Smooth muscle cell (in vitro differentiated cells): ENCODE measurements at regions not wholly inside any gene's neighbourhood (a gene's known extent, or its start where the extent isn't known, plus 50 kb on each side); places are given as distances from the start of the nearest gene placed in this dataset.

Source experiments
- DNase-seq: peaks from one replicate; lab custom pipeline; 2025; ENCODE audit not compliant: unreplicated experiment; lab: John Stamatoyannopoulos, UW
- H2AFZ ChIP-seq: fragments of 200-600 bp; sonication (generic); 2 replicates; pipeline ENCODE4 v1.6.0; 2016; ENCODE audit warnings: antibody characterized with exemption, low read depth, mild to moderate bottlenecking
- H3F3A ChIP-seq: fragments of 200-600 bp; sonication (generic); 2 replicates; pipeline ENCODE4 v1.6.0; 2017; ENCODE audit warnings: antibody characterized with exemption, low read depth
- H3K27ac ChIP-seq: fragments of 200-600 bp; sonication (generic); 2 replicates; pipeline ENCODE4 v1.5.1; 2016; ENCODE audit warnings: low read depth, mild to moderate bottlenecking
- H3K27me3 ChIP-seq: fragments of 200-600 bp; sonication (generic); 2 replicates; pipeline ENCODE4 v1.6.1; 2016; ENCODE audit warnings: low read depth, mild to moderate bottlenecking
- H3K36me3 ChIP-seq: fragments of 200-600 bp; sonication (generic); 2 replicates; pipeline ENCODE4 v1.5.1; 2016; ENCODE audit warnings: low read depth
- H3K4me1 ChIP-seq: fragments of 200-600 bp; sonication (generic); 2 replicates; pipeline ENCODE4 v1.5.1; 2016; ENCODE audit warnings: low read depth
- H3K4me2 ChIP-seq: fragments of 200-600 bp; sonication (generic); 2 replicates; pipeline ENCODE4 v1.6.0; 2016; ENCODE audit warnings: mild to moderate bottlenecking
- H3K4me3 ChIP-seq: fragments of 200-600 bp; sonication (generic); 2 replicates; pipeline ENCODE4 v1.5.1; 2016; ENCODE audit warnings: mild to moderate bottlenecking
- H3K79me2 ChIP-seq: fragments of 200-600 bp; sonication (generic); 2 replicates; pipeline ENCODE4 v1.6.0; 2016; ENCODE audit warnings: low read depth, mild to moderate bottlenecking
- H3K9ac ChIP-seq: fragments of 200-600 bp; sonication (generic); 2 replicates; pipeline ENCODE4 v1.6.0; 2016; ENCODE audit warnings: low read depth
- H3K9me3 ChIP-seq: fragments of 200-600 bp; sonication (generic); replicated peaks from 2 replicates; pipeline ENCODE4 v1.5.1; 2016; ENCODE audit warnings: low read depth
- H4K20me1 ChIP-seq: fragments of 200-600 bp; sonication (generic); 2 replicates; pipeline ENCODE4 v1.6.0; 2016; ENCODE audit warnings: low read depth
- CTCF ChIP-seq: fragments of 200-600 bp; sonication (generic); IDR thresholded peaks from 2 replicates; pipeline ENCODE4 v1.5.1; 2017; ENCODE audit warnings: borderline replicate concordance, mild to moderate bottlenecking, antibody characterized with exemption; ENCODE audit not compliant: insufficient read depth, poor library complexity, severe bottlenecking
- WGBS: methylation state at CpG from one replicate; pipeline ENCODE4 v1.1.7; 2016; ENCODE audit warnings: low lambda C conversion rate; 5-methylcytosine and 5-hydroxymethylcytosine counted together

GRCh38 chr1:22325531-22326371, 125.9 kb upstream of the ZBTB40 start:
- no peak for DNase-seq
- H3K36me3 ChIP-seq: no peaks in the 10 kb centered on the region
- H3K4me1 ChIP-seq: no peaks in the 10 kb centered on the region
- no peaks in the 10 kb centered on the region for H4K20me1 ChIP-seq
- no peaks in the 10 kb centered on the region for H3K79me2 ChIP-seq
- H3K9me3 ChIP-seq: no peaks in the 10 kb centered on the region
- H3K4me2 ChIP-seq: no peak overlapping the region
- H3K4me3 ChIP-seq: no peak overlapping the region
- no peak overlapping the region for H2AFZ ChIP-seq
- 91% methylated on average over 10 of the region's 10 CpGs for WGBS
- H3K9ac ChIP-seq: no peak overlapping the region
- no peak for TF ChIP-seq CTCF
- no peak overlapping the region for H3K27ac ChIP-seq
- H3K27me3 ChIP-seq: no peaks in the 10 kb centered on the region
- H3F3A ChIP-seq: no peaks in the 10 kb centered on the region

- H3K4me1 ChIP-seq: no peaks in the 10 kb centered on the region
- no peaks in the 10 kb centered on the region for H3K27me3 ChIP-seq
- H4K20me1 ChIP-seq: no peaks in the 10 kb centered on the region
- H3K79me2 ChIP-seq: no peaks in the 10 kb centered on the region
- no peak overlapping the region for H3K9ac ChIP-seq
- H3K36me3 ChIP-seq: no peaks in the 10 kb centered on the region
- H3K27ac ChIP-seq: no peak overlapping the region
- WGBS: 49% methylated on average over 8 of the region's 8 CpGs
- no peaks in the 10 kb centered on the region for H3K9me3 ChIP-seq
- no peak overlapping the region for H3K4me3 ChIP-seq
- H2AFZ ChIP-seq: no peak overlapping the region
- no peak for DNase-seq
- no peak overlapping the region for H3K4me2 ChIP-seq
- H3F3A ChIP-seq: no peaks in the 10 kb centered on the region
- no peak for TF ChIP-seq CTCF
Measured at GRCh38 chr1:22326372-22326915, 125.2 kb upstream of the ZBTB40 start.

- no peak for TF ChIP-seq CTCF
- H3K9me3 ChIP-seq: no peaks in the 10 kb centered on the region
- no peak overlapping the region for H3K4me3 ChIP-seq
- DNase-seq: no peak
- no peak overlapping the region for H3K4me2 ChIP-seq
- H2AFZ ChIP-seq: no peak overlapping the region
- H3K36me3 ChIP-seq: no peaks in the 10 kb centered on the region
- no peaks in the 10 kb centered on the region for H3K79me2 ChIP-seq
- H3K27me3 ChIP-seq: no peaks in the 10 kb centered on the region
- no peak overlapping the region for H3K9ac ChIP-seq
- no peaks in the 10 kb centered on the region for H3K4me1 ChIP-seq
- H4K20me1 ChIP-seq: no peaks in the 10 kb centered on the region
- no peak overlapping the region for H3K27ac ChIP-seq
- H3F3A ChIP-seq: no peaks in the 10 kb centered on the region
- 96% methylated on average over 6 of the region's 6 CpGs for WGBS
Measured at GRCh38 chr1:22326931-22327330, 124.7 kb upstream of the ZBTB40 start.
